ENCODE measurements at regions not wholly inside any gene's neighbourhood (a gene's known extent, or its start where the extent isn't known, plus 50 kb on each side); places are given as distances from the start of the nearest gene placed in this dataset.
A peak's percentile ranks its signal among the peaks of the same experiment; 100 is the strongest.

GRCh38 chr16:85256190-85256739 is 144.0 kb upstream of the CIBAR2 start:
- DNase-seq (ENCODE audit: low read depth): no peak

GRCh38 chr16:85257483-85257882 is 145.2 kb upstream of the CIBAR2 start:
- DNase-seq (ENCODE audit: low read depth): no peak

- no peak for DNase-seq (ENCODE audit: low read depth)
Measured at GRCh38 chr16:85258166-85258565, 145.9 kb upstream of the CIBAR2 start.

- DNase-seq (ENCODE audit: low read depth): no peak
Measured at GRCh38 chr16:85258629-85259028, 146.4 kb upstream of the CIBAR2 start.

- no peak for DNase-seq (ENCODE audit: low read depth)
Measured at GRCh38 chr16:85259115-85259831, 147.0 kb upstream of the CIBAR2 start.

- no peak for DNase-seq (ENCODE audit: low read depth)
Measured at GRCh38 chr16:85259832-85260167, 147.5 kb upstream of the CIBAR2 start.

- no peak for DNase-seq (ENCODE audit: low read depth)
Measured at GRCh38 chr16:85261204-85261603, 148.9 kb upstream of the CIBAR2 start.

GRCh38 chr16:85261657-85262557 is 149.6 kb upstream of the CIBAR2 start:
- no peak for DNase-seq (ENCODE audit: low read depth)

GRCh38 chr16:85262558-85263238 is 150.4 kb upstream of the CIBAR2 start:
- no peak for DNase-seq (ENCODE audit: low read depth)

- DNase-seq (ENCODE audit: low read depth): no peak
Measured at GRCh38 chr16:85263239-85263585, 150.9 kb upstream of the CIBAR2 start.

- no peak for DNase-seq (ENCODE audit: low read depth)
Measured at GRCh38 chr16:85264752-85265151, 152.5 kb upstream of the CIBAR2 start.

GRCh38 chr16:85265161-85265784 is 153.0 kb upstream of the CIBAR2 start:
- no peak for DNase-seq (ENCODE audit: low read depth)

- no peak for DNase-seq (ENCODE audit: low read depth)
Measured at GRCh38 chr16:85265810-85266209, 153.5 kb upstream of the CIBAR2 start.

GRCh38 chr16:85266857-85267256 is 154.6 kb upstream of the CIBAR2 start:
- no peak for DNase-seq (ENCODE audit: low read depth)

GRCh38 chr16:85267414-85267945 is 155.2 kb upstream of the CIBAR2 start:
- no peak for DNase-seq (ENCODE audit: low read depth)

- no peak for DNase-seq (ENCODE audit: low read depth)
Measured at GRCh38 chr16:85269165-85269564, 156.9 kb upstream of the CIBAR2 start.

GRCh38 chr16:85270374-85270773 is 158.1 kb upstream of the CIBAR2 start:
- peak; percentile 35 for DNase-seq (ENCODE audit: low read depth)

- DNase-seq (ENCODE audit: low read depth): no peak
Measured at GRCh38 chr16:85271198-85271597, 158.9 kb upstream of the CIBAR2 start.

- DNase-seq (ENCODE audit: low read depth): no peak
Measured at GRCh38 chr16:85273293-85273692, 161.0 kb upstream of the CIBAR2 start.

GRCh38 chr16:85274501-85274900 is 162.2 kb upstream of the CIBAR2 start:
- no peak for DNase-seq (ENCODE audit: low read depth)

- no peak for DNase-seq (ENCODE audit: low read depth)
Measured at GRCh38 chr16:85274924-85275323, 162.7 kb upstream of the CIBAR2 start.

Data from fibroblast of gingiva (primary cell).